ENCODE measurements at regions not wholly inside any gene's neighbourhood (a gene's known extent, or its start where the extent isn't known, plus 50 kb on each side); places are given as distances from the start of the nearest gene placed in this dataset.

- TF ChIP-seq, protein P1, sequence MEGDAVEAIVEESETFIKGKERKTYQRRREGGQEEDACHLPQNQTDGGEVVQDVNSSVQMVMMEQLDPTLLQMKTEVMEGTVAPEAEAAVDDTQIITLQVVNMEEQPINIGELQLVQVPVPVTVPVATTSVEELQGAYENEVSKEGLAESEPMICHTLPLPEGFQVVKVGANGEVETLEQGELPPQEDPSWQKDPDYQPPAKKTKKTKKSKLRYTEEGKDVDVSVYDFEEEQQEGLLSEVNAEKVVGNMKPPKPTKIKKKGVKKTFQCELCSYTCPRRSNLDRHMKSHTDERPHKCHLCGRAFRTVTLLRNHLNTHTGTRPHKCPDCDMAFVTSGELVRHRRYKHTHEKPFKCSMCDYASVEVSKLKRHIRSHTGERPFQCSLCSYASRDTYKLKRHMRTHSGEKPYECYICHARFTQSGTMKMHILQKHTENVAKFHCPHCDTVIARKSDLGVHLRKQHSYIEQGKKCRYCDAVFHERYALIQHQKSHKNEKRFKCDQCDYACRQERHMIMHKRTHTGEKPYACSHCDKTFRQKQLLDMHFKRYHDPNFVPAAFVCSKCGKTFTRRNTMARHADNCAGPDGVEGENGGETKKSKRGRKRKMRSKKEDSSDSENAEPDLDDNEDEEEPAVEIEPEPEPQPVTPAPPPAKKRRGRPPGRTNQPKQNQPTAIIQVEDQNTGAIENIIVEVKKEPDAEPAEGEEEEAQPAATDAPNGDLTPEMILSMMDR (IDR thresholded peaks at IDR 0.05; ENCODE audit: unreplicated experiment), result no peak
- H3K27ac Mint-ChIP-seq, result no peak overlapping the region
- H3K4me3 Mint-ChIP-seq, result no peak overlapping the region
- no peaks in the 10 kb centered on the region for H3K27me3 Mint-ChIP-seq (ENCODE audit: low read depth)
- H3K36me3 Mint-ChIP-seq, result no peaks in the 10 kb centered on the region
- H3K9me3 Mint-ChIP-seq, result peaks cover 4% of the 10 kb centered on the region
- DNase-seq (ENCODE audit: low spot score in 2 of 2, unreplicated experiment in 2 of 2), result no peak
- peaks cover 6% of the 10 kb centered on the region for H3K4me1 Mint-ChIP-seq
Measured at GRCh38 chr16:76959166-76959565, 231.8 kb upstream of the MON1B start.

GRCh38 chr16:76963614-76964315 is 227.2 kb upstream of the MON1B start:
- no peak overlapping the region for H3K4me3 Mint-ChIP-seq
- no peaks in the 10 kb centered on the region for H3K9me3 Mint-ChIP-seq
- no peaks in the 10 kb centered on the region for H3K4me1 Mint-ChIP-seq
- H3K27me3 Mint-ChIP-seq (ENCODE audit: low read depth), result no peaks in the 10 kb centered on the region
- H3K36me3 Mint-ChIP-seq, result no peaks in the 10 kb centered on the region
- no peak for DNase-seq (ENCODE audit: low spot score in 2 of 2, unreplicated experiment in 2 of 2)
- TF ChIP-seq, protein P1 (IDR thresholded peaks at IDR 0.05; ENCODE audit: unreplicated experiment), result no peak
- H3K27ac Mint-ChIP-seq, result no peak overlapping the region

- H3K9me3 Mint-ChIP-seq, result no peaks in the 10 kb centered on the region
- H3K4me1 Mint-ChIP-seq, result no peaks in the 10 kb centered on the region
- no peaks in the 10 kb centered on the region for H3K27me3 Mint-ChIP-seq (ENCODE audit: low read depth)
- H3K36me3 Mint-ChIP-seq, result no peaks in the 10 kb centered on the region
- H3K27ac Mint-ChIP-seq, result no peak overlapping the region
- no peak for DNase-seq (ENCODE audit: low spot score in 2 of 2, unreplicated experiment in 2 of 2)
- TF ChIP-seq, protein P1 (IDR thresholded peaks at IDR 0.05; ENCODE audit: unreplicated experiment), result no peak
- H3K4me3 Mint-ChIP-seq, result no peak overlapping the region
Measured at GRCh38 chr16:76964464-76965154, 226.4 kb upstream of the MON1B start.

GRCh38 chr16:76970087-76970744 is 220.8 kb upstream of the MON1B start:
- Mint-ChIP-seq H3K9me3 (no peaks in the 10 kb centered on the region), H3K4me1 (no peaks in the 10 kb centered on the region), H3K36me3 (no peaks in the 10 kb centered on the region), H3K27me3 (ENCODE audit: low read depth) (no peaks in the 10 kb centered on the region), H3K27ac (no peak overlapping the region), H3K4me3 (no peak overlapping the region)
- no peak for DNase-seq (ENCODE audit: low spot score in 2 of 2, unreplicated experiment in 2 of 2)
- TF ChIP-seq, protein P1 (IDR thresholded peaks at IDR 0.05; ENCODE audit: unreplicated experiment), result no peak

DNA sequence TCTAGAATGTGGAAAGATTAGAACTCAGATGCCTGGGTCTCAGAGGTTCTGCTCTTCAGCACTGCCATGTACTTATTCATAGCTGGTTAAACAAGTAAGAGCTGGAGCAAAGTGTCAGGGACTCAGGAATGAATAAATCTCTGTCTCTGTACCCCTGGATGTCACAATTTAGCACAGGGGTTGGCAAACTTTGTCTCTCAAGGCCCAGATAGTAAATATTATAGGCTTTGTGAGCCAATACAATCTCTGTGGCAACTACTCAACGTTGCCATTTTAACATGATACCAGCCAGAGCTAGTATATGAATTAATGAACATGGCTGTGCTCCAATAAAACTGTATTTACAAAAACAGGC is 220.3 kb upstream of the MON1B start:
- TF ChIP-seq, protein P1 (IDR thresholded peaks at IDR 0.05; ENCODE audit: unreplicated experiment), result no peak
- H3K36me3 Mint-ChIP-seq, result no peaks in the 10 kb centered on the region
- H3K27me3 Mint-ChIP-seq (ENCODE audit: low read depth), result no peaks in the 10 kb centered on the region
- no peaks in the 10 kb centered on the region for H3K9me3 Mint-ChIP-seq
- no peak overlapping the region for H3K27ac Mint-ChIP-seq
- DNase-seq (ENCODE audit: low spot score in 2 of 2, unreplicated experiment in 2 of 2), result no peak
- no peak overlapping the region for H3K4me3 Mint-ChIP-seq
- no peaks in the 10 kb centered on the region for H3K4me1 Mint-ChIP-seq

All from mesothelial cell of epicardium (in vitro differentiated cells).